Endothelial cell of umbilical vein (primary cell): ENCODE measurements at regions not wholly inside any gene's neighbourhood (a gene's known extent, or its start where the extent isn't known, plus 50 kb on each side); places are given as distances from the start of the nearest gene placed in this dataset.

Experiments used
- BruUV-seq: library from RNA; stranded (reverse); fragments of 400-500 nt; replicated peaks from 2 replicates; lab custom pipeline; 2021; lab: Mats Ljungman, UMichigan
- CTCF ChIA-PET: fragments of 300-600, 350-600 bp; sonication (Branson Sonifier 250); formaldehyde crosslinking; loops from one replicate; lab custom pipeline; 2021; ENCODE audit warnings: antibody characterized with exemption, inconsistent platforms; lab: Charles Lee
- POLR2A ChIA-PET: fragments of 300-600, 350-600 bp; sonication (Branson Sonifier 250); formaldehyde crosslinking; loops from one replicate; lab custom pipeline; 2021; ENCODE audit warnings: antibody characterized with exemption, inconsistent platforms; lab: Charles Lee
- DNase-seq: peaks from one replicate; pipeline ENCODE4 v3.0.0-alpha.2; 2011; ENCODE audit warnings: low read depth, low spot score
- FAIRE-seq: peaks from 2 replicates; lab custom pipeline; 2011; peaks lifted over from hg19 to GRCh38; lab: Jason Lieb, UNC
- H2AFZ ChIP-seq: 2 replicates; pipeline ENCODE4 v1.6.0; 2012; ENCODE audit warnings: low read depth, low read length, control low read depth, inconsistent platforms
- H3K27ac ChIP-seq: 2 replicates; pipeline ENCODE4 v1.5.1; 2011; ENCODE audit warnings: low read depth, mild to moderate bottlenecking, control low read depth, low read length, moderate library complexity; ENCODE audit not compliant: insufficient read depth
- H3K27me3 ChIP-seq, 2 experiments: 2 replicates each; pipeline versions ENCODE4 v1.6.0 to v1.6.1; 2011; ENCODE audit warnings: low read length in 2 of 2, mixed read lengths in 1 of 2; ENCODE audit not compliant: control insufficient read depth in 2 of 2, insufficient read depth in 2 of 2
- H3K36me3 ChIP-seq, 2 experiments: 2 replicates in 1 of 2; 3 replicates in 1 of 2; pipeline ENCODE4 v1.5.1; 2011; ENCODE audit warnings: low read length in 2 of 2, mild to moderate bottlenecking in 1 of 2, moderate library complexity in 1 of 2; ENCODE audit not compliant: control insufficient read depth in 2 of 2, insufficient read depth in 2 of 2; ENCODE audit errors: extremely low read depth in 1 of 2
- H3K4me1 ChIP-seq: 3 replicates; pipeline ENCODE4 v1.5.1; 2011; ENCODE audit warnings: mild to moderate bottlenecking, low read length; ENCODE audit not compliant: control insufficient read depth, insufficient read depth; ENCODE audit errors: extremely low read depth
- H3K4me2 ChIP-seq: 2 replicates; pipeline ENCODE4 v1.6.1; 2011; ENCODE audit warnings: low read length, control low read depth, mixed read lengths; ENCODE audit not compliant: insufficient read depth
- H3K4me3 ChIP-seq, 3 experiments: fragments of 200-600 bp in 1 of 3; sonication (generic), shearing (Covaris generic) in 1 of 3; replicated peaks in 1 of 3; 2 replicates each; pipeline ENCODE4 v1.5.1; 2011 to 2016; ENCODE audit warnings: control low read depth in 3 of 3, low read length in 3 of 3, mild to moderate bottlenecking in 2 of 3, inconsistent platforms in 1 of 3, low read depth in 1 of 3, moderate library complexity in 1 of 3; ENCODE audit not compliant: insufficient read depth in 1 of 3
- H3K79me2 ChIP-seq: 2 replicates; pipeline ENCODE4 v1.6.0; 2012; ENCODE audit warnings: low read length, inconsistent platforms; ENCODE audit not compliant: control insufficient read depth, insufficient read depth
- H3K9ac ChIP-seq: replicated peaks from 2 replicates; pipeline ENCODE3; 2011; ENCODE audit warnings: low read length, control low read depth; ENCODE audit not compliant: insufficient read depth; ENCODE audit errors: extremely low read depth
- H3K9me1 ChIP-seq: replicated peaks from 3 replicates; pipeline ENCODE4 v1.6.0; 2011; ENCODE audit warnings: mild to moderate bottlenecking, low read length; ENCODE audit not compliant: control insufficient read depth, insufficient read depth; ENCODE audit errors: extremely low read depth
- H3K9me3 ChIP-seq: replicated peaks from 2 replicates; pipeline ENCODE4 v1.5.1; 2012; ENCODE audit warnings: low read length, inconsistent platforms; ENCODE audit not compliant: control insufficient read depth, insufficient read depth
- H4K20me1 ChIP-seq: replicated peaks from 2 replicates; pipeline ENCODE3; 2011; ENCODE audit warnings: mild to moderate bottlenecking, low read length; ENCODE audit not compliant: control insufficient read depth, insufficient read depth; ENCODE audit errors: extremely low read depth
- CTCF ChIP-seq, 2 donors: IDR thresholded peaks; 1 replicate in 1 of 2; 2 replicates in 1 of 2; pipeline ENCODE4 v1.5.1; 2011; ENCODE audit warnings: low read length in 2 of 2, mild to moderate bottlenecking in 2 of 2, moderate library complexity in 2 of 2, control low read depth in 1 of 2, inconsistent platforms in 1 of 2, low read depth in 1 of 2; ENCODE audit not compliant: insufficient read depth in 1 of 2; ENCODE audit errors: extremely low read depth in 1 of 2
- EZH2 ChIP-seq: IDR thresholded peaks from 2 replicates; pipeline ENCODE4 v1.6.1; 2012; ENCODE audit warnings: borderline replicate concordance, low read depth, mild to moderate bottlenecking, moderate library complexity, low read length, inconsistent platforms; ENCODE audit not compliant: severe bottlenecking
- FOS ChIP-seq: IDR thresholded peaks from 2 replicates; pipeline ENCODE4 v1.6.1; 2011; ENCODE audit warnings: mild to moderate bottlenecking, low read length, moderate library complexity, borderline replicate concordance; ENCODE audit not compliant: insufficient read depth
- GATA2 ChIP-seq: IDR thresholded peaks from 2 replicates; pipeline ENCODE4 v1.7.0; 2011; ENCODE audit warnings: low read depth, mild to moderate bottlenecking, moderate library complexity, mixed read lengths, low read length; ENCODE audit not compliant: insufficient read length, insufficient read depth
- JUN ChIP-seq: IDR thresholded peaks from 2 replicates; pipeline ENCODE4 v1.6.1; 2011; ENCODE audit warnings: borderline replicate concordance, low read depth; ENCODE audit not compliant: insufficient read length, insufficient read depth
- MAX ChIP-seq: IDR thresholded peaks from 2 replicates; pipeline ENCODE4 v1.6.1; 2011; ENCODE audit not compliant: insufficient read depth, insufficient read length
- MYC ChIP-seq: IDR thresholded peaks from one replicate; pipeline ENCODE4 v1.6.1; 2011; ENCODE audit warnings: mild to moderate bottlenecking, low read depth, low read length
- POLR2A ChIP-seq: IDR thresholded peaks from 2 replicates; pipeline ENCODE4 v1.6.1; 2012; ENCODE audit warnings: low read depth, mild to moderate bottlenecking, control low read depth, low read length
- POLR2AphosphoS5 ChIP-seq: IDR thresholded peaks from 2 replicates; pipeline ENCODE4 v1.6.1; 2012; ENCODE audit warnings: low read depth, mild to moderate bottlenecking, control low read depth, low read length, moderate library complexity; ENCODE audit not compliant: insufficient read depth
- dilution Hi-C: fragments of 300-500 bp; cut with MboI; formaldehyde crosslinking; loops from one replicate; pipeline ENCODE4 v1.15.0; 2019; ENCODE audit warnings: low sequenced_read_pairs; ENCODE audit not compliant: extremely low pct_ligation_motif_present
- intact Hi-C: fragments of 100-400 bp; cut with micrococcal nuclease; formaldehyde crosslinking; loops from one replicate; pipeline ENCODE4 v1.10.0; 2022

DNA sequence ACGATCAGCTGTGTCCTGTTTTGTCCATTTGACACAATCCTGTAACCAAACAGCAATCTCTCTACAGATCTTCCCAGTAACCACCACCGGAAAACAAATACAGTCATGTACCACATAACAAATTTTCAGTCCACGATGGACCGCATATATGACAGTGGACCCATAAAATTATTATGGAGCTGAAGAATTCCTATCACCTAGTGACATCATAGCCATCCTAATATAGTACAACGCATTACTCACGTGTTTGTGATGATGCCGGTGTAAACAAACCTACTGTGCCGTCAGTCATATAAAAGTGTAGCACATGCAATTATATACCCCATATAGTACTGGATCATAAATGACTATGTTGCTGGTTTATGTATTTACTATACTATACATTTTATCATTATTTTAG lies 133.7 kb upstream of the EDNRA start:
- no peaks in the 10 kb centered on the region for H4K20me1 ChIP-seq
- TF ChIP-seq GATA2 (no peak), POLR2A (no peak), CTCF (IDR thresholded peaks at IDR 0.05; ENCODE audit: extremely low read depth in 1 of 2, insufficient read depth in 1 of 2, low read depth in 1 of 2, low read length in 2 of 2) (no peak), POLR2AphosphoS5 (no peak), MYC (no peak), MAX (no peak), JUN (no peak), FOS (no peak), EZH2 (no peak)
- ChIA-PET CTCF (no interaction called here), POLR2A (no interaction called here)
- H3K36me3 ChIP-seq: no peaks in the 10 kb centered on the region
- no peaks in the 10 kb centered on the region for H3K79me2 ChIP-seq
- H3K9ac ChIP-seq: no peak overlapping the region
- DNase-seq (no peak), FAIRE-seq (no peak)
- H3K9me3 ChIP-seq: no peaks in the 10 kb centered on the region
- dilution Hi-C loops (no loop called here), intact Hi-C loops (no loop called here)
- BruUV-seq: no TSS peak
- no peaks in the 10 kb centered on the region for H3K4me1 ChIP-seq
- H3K9me1 ChIP-seq: no peaks in the 10 kb centered on the region
- no peak overlapping the region for H3K27ac ChIP-seq
- no peak overlapping the region for H2AFZ ChIP-seq
- no peak overlapping the region for H3K4me3 ChIP-seq
- no peak overlapping the region for H3K4me2 ChIP-seq
- H3K27me3 ChIP-seq: no peaks in the 10 kb centered on the region
